Cerebellar nuclear complex (tissue), 1 donor: ENCODE measurements at regions not wholly inside any gene's neighbourhood (a gene's known extent, or its start where the extent isn't known, plus 50 kb on each side); places are given as distances from the start of the nearest gene placed in this dataset.
A peak's percentile ranks its signal among the peaks of the same experiment; 100 is the strongest.
"Not testable (repeated sequence)": the region's sequence is repeated elsewhere in the genome, so short reads cannot be mapped to it uniquely, and the experiment has no call there.

Source experiments
- DNase-seq, 2 experiments: peaks; one replicate each; lab custom pipeline; 2025; lab: John Stamatoyannopoulos, UW

DNA sequence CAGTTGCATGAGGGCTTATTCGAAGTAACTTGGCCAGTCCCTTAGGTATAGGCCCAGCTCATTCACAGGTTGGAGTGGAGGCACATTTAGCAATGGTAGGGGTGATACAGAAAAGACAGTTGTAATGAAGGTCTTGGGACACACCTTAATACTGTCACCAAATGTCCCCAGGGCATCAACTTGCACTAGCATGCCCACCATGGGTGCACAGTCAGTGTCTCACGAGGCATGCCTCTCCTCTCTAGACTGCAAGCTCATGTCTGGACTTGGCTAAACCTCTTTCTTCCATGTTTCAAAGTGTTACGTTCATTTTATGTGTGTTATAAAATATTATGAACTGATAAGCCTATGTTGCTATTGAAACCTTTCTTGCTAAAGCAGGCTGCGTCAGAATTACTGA lies 124.0 kb upstream of the ECI2 start:
- no peak for DNase-seq

DNA sequence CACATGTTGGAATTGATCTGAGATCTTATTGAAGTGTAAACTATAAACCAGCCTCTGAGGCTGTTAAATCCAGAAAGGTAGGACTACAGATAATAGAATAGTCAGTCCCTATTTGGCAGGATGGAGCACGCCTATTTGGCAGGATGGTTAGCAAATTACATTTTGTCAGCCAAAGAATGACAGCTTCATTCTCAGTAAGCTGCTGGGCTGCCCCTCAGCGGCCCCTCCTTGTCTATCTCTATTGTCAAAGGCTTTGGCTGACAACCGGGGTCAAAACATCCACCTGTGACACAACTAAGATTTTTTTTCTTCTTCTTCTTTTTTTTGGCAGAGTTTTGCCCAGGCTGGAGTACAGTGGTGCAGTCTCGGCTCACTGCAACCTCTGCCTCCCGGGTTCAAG lies 123.4 kb upstream of the ECI2 start:
- no peak for DNase-seq

DNA sequence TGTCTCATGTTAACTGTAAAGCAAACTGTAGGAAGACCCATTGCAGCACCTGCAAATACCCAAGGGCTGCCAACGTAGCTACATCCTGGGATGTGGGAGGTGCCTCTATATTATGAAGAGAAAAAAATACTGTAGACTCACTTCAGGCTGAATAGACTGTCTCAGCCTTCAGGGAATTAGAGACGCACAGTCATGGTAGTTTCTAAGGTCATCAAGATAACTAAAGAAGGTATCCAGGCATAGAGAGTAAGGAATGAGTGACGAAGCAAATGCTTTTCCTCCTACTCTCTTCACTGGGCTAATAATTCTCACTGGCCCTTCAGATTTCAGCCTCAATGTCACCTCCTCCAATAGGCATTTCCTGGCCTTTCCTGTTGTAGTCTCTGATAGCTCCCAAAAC lies 121.6 kb upstream of the ECI2 start:
- no peak for DNase-seq

DNA sequence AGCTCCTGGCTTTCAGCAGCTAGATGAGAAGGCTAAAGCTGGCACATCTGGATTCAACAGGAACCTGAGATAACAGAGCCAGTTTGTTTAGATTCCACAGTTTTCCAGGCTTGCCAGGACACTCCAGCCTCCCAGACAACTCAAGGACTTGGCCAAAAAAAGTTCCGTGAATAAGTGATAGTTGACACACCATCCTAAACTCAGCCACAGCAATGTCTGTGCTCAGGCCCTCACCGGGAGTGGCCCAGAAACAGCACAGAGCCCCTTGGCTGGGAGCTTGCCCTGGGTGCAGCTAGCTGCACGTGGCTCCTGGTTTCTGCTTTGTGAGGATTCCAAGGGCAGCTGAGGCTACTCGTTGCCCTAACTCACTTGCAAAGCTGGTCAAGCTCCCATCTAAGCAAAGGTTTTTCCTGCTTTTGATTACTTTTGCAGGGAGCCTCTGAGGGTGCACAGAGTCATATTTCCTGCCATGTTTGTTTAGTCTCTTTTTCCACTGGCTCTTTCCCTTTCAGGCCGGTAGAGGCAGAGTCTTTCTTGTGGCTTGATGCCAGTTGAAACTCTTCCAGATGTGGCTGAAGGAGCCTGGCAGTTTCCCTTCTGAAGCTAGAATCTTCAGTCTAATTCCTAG lies 118.3 kb upstream of the ECI2 start:
- no peak for DNase-seq

DNA sequence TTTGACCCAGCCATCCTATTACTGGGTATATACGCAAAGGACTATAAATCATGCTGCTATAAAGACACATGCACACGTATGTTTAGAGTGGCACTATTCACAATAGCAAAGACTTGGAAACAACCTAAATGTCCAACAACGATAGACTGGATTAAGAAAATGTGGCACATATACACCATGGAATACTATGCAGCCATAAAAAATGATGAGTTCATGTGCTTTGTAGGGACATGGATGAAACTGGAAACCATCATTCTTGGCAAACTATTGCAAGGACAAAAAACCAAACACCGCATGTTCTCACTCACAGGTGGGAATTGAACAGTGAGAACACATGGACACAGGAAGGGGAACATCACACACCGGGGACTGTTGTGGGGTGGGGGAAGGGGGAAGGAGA lies 117.1 kb upstream of the ECI2 start:
- DNase-seq: not testable (repeated sequence)

DNA sequence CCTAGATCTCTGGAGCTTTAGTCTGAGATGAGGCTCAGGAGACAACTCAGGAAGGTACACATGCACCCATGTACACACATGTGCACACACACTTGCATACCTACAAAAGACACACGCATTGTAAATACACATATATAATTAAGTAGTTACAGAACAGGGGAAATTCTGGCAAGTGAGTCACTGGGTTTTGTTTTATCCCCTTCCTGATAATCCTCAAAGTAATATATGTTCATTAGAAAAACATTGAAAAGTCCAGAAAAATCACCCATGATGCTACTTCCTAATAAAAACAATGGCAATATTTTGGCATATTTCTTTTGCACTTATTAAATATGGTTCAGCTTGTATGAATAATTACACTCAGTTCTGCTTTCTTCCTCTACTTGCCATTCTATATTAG lies 115.3 kb upstream of the ECI2 start:
- no peak for DNase-seq

DNA sequence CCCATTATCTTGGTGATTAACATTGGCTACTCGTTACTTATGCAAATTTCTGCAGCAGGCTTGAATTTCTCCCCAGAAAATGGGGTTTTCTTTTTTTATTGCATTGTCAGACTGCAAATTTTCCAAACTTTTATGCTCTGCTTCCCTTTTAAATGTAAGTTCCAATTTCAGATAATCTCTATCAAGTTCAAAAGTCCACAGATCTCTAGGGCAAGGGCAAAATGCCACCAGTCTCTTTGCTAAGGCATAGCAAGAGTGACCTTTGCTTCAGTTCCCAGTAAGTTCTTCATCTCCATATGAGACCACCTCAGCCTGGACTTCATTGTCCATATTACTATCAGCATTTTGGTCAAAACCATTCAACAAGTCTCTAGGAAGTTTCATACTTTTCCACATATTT lies 108.5 kb upstream of the ECI2 start:
- DNase-seq: not testable (repeated sequence)

DNA sequence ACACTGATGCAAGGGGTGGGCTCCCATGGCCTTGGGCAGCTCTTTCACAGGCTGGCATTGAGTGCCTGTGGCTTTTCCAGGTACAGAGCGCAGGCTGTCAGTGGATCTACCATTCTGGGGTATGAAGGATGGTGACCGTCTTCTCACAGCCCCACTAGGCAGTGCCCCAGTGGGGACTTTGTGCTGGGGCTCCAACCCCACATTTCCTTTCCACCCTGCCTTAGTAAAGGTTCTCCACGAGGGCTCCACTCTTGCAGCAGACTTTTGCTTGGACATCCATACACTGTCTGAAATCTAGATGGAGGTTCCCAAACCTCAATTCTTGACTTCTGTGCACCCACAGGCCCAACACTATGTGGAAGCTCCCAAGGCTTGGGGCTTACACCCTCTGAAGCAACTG lies 107.9 kb upstream of the ECI2 start:
- DNase-seq: no peak

DNA sequence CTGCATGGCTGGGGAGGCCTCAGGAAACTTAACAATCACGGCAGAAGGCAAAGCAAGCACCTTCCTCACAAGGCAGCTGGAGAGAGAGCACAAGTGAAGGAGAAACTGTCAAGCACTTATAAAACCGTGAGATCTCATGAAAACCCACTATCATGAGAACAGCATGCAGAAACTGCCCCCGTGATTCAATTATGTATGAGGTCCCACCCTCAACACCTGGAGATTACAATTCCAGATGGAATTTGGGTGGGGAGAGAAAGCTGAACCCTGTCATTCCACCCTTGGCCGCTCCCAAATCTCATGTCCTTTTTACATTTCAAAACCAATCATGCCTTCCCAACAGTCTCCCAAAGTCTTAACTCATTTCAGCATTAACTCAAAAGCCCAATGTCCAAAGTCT lies 107.2 kb upstream of the ECI2 start:
- no peak for DNase-seq

DNA sequence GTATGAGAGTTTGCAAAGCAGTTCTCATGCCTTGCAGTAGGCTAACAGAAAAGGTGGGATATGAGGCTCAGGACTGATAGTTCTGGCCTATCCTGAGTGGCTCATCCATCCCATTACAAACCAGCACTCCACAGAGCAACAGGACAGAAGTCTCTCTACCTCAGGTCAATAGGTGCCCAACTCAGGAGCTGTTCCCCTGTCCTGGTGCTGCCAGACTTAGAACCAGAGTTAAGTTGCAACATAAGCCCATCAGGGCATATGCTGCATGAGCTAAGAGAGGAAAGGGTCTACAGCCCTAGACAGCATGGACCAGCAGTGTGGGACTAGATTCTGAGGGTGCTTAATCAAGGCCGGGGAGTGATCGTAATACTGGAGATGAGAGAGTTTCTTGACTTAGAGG lies 104.8 kb upstream of the ECI2 start:
- no peak for DNase-seq

DNA sequence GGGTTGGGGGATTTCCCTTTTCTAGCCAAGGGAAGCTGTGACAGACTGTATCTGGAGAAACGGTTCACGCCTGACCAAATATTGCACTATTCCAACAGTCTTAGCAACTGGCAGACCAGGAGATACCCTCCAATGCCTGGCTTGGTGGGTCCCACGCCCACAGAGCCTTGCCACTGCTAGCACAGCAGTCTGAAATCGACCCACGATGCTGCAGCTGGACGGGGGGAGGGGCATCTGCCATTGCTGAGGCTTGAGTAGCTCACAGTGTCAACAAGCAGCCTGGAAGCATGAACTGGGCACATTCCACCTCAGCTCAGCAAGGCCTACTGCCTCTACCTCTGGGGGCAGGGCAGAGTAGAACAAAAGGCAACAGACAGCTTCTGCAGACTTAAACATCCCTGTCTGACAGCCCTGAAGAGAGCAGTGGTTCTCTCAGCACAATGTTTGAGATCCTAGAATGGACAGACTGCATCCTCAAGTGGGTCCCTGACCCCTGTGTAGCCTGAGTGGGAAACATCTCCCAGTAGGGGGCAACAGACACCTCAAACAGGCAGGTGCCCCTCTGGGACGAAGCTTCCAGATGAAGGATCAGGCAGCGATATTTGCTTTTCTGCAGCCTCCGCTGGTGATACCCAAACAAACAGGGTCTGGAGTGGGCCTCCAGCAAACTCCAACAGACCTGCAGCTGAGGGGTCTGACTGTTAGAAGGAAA lies 89.9 kb upstream of the ECI2 start:
- no peak for DNase-seq

DNA sequence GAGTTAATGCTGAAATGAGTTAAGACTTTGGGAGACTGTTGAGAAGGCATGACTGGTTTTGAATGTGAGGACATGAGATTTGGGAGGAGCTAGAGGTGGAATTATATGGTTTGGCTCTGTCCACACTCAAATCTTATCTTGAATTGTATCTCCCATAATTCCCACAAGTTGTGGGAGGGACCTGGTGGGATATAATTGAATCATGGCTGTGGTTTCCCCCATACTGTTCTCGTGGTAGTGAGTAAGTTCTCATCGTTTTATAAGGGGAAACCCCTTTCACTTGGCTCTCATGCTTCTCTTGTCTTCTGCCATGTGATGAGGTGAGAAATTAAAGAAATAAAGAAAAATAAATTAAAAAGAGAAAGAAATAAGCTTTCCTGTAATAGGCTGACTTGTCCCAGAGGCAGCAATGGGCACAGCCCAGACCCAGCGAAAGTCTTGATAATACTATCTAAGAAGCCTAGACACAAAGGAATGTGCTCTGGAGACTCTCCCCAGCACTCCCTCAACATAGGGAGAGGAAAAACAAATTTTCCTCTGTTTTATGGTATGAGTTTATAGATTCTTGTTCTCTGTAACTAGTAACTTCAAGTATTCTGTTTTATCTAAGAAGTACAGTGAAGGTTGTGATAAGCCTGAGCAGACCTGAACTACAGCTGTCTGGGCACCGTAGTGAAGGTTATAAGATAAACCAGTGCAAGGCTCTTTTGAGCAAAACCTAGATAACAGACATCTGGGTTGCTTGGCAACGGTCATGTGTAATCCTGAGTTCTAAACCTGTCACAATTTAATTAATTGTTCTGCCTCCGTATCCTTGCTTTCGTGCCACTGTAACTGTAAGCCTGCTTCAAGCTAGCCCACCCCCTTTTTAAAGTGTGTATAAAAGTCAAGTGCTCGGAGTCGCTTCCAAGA lies 88.9 kb upstream of the ECI2 start:
- no peak for DNase-seq

DNA sequence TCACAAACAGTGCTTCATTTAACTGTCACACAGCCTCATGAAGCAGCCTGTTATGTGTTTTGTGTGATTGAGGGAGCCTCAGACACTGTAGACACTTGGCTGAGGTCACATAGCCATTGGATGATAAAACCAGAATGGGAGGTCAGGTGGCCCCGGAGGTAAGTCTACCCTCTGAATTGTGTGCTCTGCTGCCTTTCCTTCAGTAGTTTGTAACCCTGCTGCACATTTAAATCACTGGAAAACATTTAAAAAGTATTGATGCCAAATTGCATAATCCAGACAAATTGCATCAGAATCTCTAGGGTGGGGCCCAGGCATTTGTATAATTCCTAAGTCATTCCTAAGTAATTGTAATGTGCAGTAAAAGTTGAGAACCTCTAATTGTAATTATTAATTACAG lies 85.2 kb upstream of the ECI2 start:
- DNase-seq: no peak

DNA sequence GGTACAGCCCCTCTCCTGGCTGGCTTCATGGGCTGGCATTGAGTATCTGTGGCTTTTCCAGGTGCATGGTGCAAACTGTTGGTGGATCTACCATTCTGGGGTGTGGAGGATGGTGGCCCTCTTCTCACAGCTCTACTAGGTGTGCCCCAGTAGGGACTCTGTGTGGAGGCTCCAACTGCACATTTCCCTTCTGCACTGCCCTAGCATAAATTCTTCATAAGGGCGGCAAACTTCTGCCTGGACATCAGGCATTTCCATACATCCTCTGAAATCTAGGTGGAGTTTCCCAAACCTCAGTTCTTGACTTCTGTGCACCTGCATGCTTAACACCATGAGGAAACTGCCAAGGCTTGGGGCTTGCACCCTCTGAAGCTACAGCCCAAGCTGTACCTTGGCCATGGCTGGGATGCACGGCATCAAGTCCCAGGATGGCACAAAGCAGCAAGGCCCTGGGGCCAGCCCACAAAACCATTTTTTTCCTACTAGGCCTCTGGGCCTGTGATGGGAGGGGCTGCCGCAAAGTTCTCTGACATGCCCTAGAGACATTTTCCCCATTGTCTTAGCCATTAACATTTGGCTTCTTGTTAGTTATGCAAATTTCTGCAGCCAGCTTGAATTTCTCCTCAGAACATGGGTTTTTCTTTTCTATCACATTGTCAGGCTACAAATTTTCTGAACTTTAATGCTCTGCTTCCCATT lies 83.4 kb upstream of the ECI2 start:
- DNase-seq: not testable (repeated sequence)

DNA sequence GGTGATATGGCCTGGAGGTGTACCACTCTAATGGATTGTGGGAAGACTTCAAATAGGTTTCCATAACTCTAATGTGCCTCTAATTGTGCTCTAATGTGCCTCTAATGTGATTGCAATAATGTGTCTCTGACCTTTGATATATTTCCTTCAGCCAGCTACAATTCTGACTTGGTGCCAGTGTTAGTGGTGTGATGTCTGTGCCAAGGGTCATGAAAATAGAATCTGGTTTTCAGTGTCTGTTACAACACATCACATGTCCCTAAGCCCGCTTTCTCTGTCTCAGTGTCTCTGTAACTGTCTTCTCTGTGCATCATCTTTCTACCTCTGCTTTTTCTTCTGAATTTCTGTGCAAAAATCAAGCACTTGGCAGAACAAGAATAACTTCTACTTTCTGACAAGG lies 77.2 kb upstream of the ECI2 start:
- DNase-seq: no peak

DNA sequence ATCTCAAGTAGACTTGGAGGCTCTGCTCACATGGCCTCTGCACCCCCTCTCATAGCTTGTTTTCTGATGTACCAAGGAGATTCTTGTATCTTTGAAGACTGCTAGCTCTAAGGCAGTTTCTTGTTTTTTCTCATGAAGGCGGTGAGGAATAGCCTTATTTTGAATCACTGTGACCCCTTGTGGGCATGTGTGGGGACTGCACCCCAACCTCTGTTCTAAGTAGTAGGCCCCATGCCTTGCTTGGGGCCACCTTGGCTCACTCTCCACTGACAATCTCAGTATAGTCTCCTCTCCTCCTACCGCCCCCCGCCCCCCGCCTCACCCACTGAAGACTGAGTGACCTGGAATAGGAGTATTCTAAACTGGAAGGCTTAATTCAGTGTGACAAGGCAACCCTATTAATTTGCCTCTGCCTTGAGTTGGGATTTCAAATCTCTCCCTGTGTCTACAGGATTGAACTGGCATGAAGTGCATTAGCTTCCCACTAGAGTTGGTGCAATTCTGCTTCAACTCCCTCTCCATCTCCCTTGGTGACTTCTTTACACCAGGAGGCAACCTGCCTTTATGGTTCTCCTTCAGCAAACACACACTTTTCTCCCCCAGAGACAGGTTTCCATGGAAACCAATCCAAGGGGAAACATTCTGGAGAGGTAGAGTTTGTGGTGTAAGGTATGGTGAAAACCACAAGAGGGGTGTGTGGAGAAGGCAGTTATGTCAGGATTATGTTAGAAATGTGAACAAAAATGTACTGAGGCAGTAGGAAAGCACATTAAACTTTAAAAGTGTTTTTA lies 75.4 kb upstream of the ECI2 start:
- DNase-seq: no peak

DNA sequence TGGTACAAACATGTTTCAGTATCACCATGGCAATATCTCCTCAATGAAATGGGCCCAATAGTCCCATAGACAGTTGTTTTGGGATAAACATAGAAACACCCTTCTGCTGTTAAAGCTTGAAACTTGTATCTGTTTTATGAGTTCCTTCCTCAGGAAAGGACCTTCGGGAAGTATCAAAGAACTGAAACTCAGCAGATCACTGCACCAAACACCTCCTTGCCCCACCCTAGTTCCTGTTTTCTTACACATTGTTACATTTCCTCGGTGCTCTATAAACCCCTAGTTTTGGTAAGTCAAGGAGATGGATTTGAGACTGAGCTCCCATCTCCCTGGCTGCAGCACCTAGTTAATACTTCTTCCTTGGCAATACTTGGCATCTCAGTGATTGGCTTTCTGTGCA lies 73.8 kb upstream of the ECI2 start:
- DNase-seq: no peak

DNA sequence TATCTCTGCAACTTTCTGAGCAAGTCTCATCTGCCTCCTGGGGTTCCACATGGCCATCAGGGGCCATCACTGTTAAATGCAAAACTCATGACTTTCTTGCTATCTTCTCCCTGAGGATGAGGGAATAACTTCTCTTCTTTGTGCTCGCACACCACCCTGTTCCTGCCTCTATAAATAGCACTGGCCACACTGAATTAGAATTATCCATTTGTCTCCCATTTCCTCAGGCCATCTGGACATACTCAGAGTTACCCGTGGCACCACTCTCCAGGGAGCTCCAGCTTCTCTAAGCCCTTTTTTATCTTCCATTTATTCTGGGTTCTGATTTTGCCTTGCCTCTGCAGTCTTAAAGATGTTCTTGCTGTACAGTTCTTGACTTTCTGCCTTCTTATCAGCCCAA lies 72.8 kb upstream of the ECI2 start:
- DNase-seq: peak in 1 of 2 experiments; percentile 2

DNA sequence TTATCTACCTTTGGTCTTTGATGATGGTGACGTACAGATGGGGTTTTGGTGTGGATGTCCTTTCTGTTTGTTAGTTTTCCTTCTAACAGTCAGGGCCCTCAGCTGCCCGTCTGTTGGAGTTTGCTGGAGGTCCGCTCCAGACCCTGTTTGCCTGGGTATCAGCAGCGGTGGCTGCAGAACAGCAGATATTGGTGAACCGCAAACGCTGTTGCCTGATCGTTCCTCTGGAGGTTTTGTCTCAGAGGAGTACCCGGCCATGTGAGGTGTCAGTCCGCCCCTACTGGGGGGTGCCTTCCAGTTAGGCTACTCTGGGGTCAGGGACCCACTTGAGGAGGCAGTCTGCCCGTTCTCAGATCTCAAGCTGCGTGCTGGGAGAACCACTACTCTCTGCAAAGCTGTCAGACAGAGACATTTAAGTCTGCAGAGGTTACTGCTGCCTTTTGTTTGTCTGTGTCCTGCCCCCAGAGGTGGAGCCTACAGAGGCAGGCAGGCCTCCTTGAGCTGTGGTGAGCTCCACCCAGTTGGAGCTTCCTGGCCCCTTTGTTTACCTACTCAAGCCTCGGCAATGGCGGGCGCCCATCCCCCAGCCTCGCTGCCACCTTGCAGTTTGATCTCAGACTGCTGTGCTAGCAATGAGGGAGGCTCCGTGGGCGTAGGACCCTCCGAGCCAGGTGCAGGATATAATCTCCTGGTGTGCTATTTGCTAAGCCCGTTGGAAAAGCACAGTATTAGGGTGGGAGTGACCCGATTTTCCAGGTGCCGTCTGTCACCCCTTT lies 68.5 kb upstream of the ECI2 start:
- DNase-seq: not testable (repeated sequence)

DNA sequence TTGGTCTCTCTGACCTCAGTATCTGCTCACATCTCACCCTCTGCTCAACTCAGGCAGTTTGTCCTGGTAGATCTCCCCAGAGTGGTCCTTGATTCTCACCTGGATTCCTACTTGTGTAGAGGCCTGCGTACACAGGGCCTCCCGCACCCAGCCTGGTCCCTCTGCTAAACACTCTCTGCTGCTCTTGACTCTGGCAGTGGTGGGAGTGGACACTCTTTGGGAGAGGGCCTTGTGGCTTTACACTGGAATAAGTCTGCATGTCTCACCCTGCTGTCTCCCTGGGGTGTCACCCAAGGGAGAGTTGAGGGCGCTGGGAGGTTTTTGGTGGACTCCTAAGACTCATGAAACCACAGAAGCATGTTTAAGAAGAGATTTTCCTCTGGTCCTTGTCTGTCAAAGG lies 57.3 kb upstream of the ECI2 start:
- no peak for DNase-seq

DNA sequence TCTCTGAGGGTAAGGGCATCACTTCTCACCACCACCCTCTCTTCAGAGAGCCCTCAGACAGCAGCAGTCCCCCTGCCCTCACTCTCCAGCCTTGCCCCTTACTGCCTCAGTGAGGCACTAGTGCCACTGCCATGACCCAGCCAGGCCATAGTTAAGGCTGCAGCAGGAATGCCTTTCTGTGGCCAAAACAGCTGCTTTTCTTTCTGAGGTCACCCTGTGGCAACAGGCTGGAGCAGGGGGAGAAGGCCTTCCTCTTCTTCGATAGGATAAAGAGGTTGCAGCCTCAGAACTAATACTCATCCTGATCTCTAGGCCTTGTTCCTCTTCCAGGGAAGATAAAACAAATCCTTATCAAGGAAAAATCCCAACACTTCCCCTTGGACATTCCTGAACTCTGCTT lies 56.8 kb upstream of the ECI2 start:
- no peak for DNase-seq
